ENCODE measurements at regions not wholly inside any gene's neighbourhood (a gene's known extent, or its start where the extent isn't known, plus 50 kb on each side); places are given as distances from the start of the nearest gene placed in this dataset.

DNA sequence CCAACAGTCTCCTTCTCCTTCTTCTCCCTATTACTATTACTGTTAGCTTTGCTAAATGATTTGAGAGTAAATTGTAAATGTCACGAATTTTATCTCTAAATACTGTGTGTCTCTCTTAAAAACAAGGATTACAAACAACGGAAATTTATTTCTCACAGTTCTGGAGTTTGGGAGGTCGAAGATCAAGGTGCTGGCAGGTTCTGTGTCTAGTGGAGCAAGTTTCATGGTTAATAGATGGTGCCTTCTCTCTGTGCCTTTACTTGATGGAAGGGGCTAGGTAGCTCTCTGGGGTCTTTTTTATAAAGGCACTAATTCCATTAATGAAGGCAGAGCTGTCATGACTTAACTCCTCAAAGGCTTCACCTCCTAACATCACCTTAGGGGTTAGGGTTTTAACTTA lies 237.9 kb downstream of the MAN2A1 start:
- TF ChIP-seq POLR2A (IDR thresholded peaks at IDR 0.05) = no peak
- TF ChIP-seq, protein P1, sequence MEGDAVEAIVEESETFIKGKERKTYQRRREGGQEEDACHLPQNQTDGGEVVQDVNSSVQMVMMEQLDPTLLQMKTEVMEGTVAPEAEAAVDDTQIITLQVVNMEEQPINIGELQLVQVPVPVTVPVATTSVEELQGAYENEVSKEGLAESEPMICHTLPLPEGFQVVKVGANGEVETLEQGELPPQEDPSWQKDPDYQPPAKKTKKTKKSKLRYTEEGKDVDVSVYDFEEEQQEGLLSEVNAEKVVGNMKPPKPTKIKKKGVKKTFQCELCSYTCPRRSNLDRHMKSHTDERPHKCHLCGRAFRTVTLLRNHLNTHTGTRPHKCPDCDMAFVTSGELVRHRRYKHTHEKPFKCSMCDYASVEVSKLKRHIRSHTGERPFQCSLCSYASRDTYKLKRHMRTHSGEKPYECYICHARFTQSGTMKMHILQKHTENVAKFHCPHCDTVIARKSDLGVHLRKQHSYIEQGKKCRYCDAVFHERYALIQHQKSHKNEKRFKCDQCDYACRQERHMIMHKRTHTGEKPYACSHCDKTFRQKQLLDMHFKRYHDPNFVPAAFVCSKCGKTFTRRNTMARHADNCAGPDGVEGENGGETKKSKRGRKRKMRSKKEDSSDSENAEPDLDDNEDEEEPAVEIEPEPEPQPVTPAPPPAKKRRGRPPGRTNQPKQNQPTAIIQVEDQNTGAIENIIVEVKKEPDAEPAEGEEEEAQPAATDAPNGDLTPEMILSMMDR (IDR thresholded peaks at IDR 0.05 in 4 of 5, conservative IDR thresholded peaks at IDR 0.05 in 1 of 5) = no peak
